ENCODE measurements at regions not wholly inside any gene's neighbourhood (a gene's known extent, or its start where the extent isn't known, plus 50 kb on each side); places are given as distances from the start of the nearest gene placed in this dataset.

DNA sequence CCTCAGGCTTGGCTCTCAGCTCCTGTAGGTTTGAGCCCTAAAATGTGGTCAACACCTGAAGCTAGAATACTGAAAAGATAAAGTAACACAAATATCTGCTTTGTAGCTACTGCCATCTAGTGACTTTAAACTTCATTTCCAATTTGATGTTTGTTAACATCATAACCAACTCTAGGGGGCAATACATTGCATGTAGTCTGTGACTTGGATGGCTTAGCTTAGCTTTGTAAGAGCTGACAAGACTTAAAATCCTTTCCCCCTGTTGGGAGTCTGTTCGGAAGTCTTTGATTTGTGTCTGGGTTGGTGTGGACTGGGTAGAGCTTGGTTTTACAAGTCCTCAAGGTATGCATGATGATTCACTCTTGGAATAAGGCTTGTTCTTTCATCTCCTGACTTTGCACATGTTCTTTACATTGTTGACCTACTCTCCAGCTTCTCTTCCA is 51.7 kb downstream of the SCN11A start:
- FAIRE-seq = peak; percentile 97

DNA sequence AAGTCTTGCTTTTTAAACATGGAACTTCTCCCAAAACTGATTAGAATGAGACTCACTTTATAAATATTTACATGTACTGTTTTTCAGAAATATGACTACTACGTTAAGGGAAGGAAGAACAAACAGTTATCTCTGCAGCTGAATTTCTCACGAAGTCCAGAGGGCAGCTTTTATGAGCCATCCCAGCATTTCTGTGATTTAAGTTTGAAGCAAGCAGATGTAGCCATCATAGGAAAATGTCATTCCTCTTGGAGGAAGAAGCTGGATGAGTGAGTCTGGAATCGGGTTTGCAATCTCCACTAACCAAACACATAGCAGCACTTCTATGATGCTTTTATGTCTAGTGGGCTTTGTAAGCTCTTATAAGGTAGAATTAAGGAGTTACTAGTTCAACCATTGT is 53.7 kb downstream of the SCN11A start:
- no peak for FAIRE-seq

DNA sequence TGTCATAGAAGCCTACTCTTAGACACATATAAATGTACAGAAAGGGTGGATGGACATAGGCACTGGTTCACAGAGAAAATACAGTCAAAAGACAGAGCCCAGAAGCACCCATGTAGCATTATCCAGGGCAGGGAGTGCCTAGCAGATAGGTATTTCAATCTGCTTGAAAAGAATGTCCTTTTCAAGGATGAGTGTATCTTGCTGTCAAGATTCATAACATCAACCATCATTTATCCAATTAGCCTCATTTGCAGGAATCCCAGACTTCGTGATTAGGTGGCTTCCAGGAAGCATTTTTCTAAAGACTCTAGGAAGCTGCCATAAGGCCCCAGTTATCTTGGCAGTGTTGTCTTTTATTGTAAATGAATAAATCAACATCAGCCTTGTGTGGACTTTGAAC is 55.6 kb downstream of the SCN11A start:
- no peak for FAIRE-seq

DNA sequence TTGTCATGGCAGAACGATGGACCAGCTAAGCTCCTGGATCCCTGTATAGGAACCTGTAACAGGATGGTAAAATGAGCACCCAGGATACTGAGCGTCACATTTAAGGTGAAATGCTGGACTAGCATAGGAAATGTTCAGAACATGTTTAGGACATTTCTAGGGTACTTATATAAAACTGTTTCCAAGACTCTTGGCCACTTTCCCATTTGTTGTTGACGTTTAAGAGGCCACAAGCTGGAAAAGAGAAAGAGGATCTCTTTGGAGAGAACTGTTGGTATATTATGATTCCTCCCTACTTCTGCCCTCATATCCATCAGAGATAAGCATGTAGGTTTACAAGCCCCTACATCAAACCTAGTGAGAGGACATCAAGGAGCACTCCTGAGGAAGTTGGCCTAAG is 57.5 kb downstream of the SCN11A start:
- no peak for FAIRE-seq

DNA sequence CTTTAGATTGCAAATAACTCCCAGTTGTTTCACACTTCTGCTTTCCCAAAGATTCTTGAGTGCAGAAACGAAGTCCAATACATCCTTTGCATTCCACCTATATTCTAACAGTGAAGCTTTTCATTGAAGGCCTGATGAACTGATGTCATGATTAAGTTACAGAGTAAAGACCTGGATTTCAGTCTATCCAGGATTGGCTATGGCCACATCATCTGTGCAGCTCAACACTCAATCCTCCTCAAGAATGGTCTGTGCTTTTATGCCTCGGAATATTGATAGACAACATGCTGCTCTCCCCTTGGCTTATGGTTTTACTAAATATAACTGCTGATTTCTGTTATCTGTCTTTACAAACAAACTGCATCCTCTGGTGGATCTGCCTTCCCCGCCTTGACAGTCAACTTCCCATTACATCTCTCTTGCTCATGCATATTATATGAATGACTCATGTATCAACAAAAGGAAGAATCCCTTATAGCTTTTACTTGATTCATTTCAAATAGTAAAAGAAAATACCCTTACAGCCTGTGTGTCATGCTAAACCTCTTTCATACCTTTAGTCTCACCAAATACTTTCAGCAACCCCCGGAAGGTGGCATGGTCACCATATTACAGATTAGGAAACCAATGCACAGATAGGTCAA is 59.5 kb downstream of the SCN11A start:
- FAIRE-seq = no peak

DNA sequence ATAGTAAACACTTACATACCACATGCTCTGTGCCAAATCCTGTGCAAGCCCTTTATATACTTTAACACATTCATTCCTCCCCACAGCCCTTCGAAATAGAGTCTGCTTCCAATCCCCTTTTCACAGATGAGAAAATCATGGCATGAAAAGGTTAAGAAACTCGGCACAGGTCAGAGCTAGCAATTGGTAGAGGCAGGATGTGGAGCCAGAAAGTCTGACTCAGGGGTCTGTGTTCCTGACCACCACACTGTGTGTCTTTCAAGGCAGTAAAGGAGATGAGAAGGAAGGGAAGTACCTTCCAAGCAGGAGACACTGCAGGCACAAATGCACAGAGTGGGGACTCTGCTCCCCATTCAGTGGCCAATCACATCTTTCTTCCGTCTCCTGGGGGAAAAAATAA is 61.1 kb downstream of the SCN11A start:
- no peak for FAIRE-seq

DNA sequence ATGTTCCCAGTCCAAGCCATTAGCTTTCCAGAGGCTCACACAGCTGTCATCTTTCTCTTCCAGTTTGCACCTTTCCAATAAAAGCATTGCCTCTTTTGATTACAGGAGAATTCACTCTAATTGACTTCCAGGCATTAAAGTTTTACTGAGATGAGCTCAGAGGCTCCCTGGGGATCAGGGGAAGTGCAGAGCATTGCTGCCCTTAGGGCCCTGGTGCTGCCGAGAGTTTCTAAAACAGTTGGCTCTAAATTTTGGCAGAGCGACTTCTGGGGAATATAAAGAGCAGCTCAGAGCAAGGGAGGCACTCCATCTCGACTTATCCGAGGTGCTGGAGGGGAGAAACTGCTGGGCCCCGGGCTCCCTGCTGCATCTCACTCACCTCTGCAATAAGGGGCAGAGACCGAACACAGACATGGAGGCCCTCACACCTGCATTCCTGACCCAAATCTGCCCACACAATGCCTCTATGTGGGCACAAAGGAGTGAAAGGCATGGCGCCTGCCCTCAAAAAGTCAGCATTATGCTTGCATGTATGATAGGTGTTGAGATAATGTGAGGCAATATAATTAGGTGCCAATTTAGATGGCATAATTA is 61.7 kb downstream of the SCN11A start:
- FAIRE-seq = no peak

DNA sequence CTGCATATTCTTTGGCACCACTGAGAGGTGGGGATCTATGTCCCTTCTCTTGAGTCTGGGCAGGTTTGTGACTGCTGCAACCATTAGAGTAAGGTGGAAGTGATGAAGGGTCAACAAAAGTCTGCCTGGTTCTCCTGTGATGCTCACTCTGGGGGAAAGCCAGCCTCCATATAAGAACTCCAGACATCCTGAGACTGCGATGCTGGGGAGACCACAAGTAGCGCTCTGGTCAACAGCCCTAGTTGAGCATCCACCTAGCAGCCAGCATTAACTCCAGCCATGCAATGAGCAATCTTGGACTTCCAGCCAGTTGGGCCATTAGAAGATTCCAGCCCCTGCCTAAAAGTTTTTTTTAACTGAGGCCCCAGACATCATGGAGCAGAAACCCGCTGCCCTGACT is 62.8 kb downstream of the SCN11A start:
- no peak for FAIRE-seq

DNA sequence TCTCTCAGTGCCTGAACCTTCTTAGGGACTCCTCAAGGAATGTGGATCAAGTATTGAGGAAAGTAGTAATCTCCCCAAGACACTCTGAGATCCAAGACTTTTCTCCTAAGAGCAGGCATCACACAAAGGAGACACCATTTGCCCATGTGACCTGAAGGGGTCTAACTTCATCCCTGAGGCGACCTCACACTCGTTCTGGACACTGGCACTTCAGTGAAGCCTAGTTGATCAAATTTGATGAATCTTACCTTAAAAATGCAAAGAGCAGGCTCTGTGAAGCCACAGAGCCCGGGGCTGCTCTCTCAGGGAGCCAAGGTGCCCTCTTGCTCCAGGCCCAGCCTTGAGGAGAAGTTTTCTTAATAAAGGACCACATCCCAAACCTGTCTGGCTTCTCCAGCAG is 64.3 kb downstream of the SCN11A start:
- FAIRE-seq = no peak

DNA sequence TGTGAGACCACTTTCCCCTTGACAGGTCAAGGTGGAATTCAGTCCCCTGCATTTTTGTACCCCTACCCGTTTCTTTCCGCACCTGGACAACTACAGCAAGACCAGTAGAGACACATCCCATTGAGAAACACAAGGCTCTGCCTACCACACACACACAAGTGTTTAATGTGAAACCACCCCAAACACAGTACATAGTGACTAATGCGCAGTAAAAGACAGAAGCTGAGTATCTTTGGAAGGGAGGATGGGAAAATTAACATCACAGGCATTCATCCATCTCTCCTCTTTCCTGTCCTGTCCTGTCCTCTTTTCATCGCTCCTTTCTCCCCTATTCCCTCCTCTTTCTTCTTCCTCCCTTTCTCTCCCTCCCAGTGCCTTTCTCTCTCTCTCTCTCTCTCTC is 64.8 kb downstream of the SCN11A start:
- FAIRE-seq = no peak

DNA sequence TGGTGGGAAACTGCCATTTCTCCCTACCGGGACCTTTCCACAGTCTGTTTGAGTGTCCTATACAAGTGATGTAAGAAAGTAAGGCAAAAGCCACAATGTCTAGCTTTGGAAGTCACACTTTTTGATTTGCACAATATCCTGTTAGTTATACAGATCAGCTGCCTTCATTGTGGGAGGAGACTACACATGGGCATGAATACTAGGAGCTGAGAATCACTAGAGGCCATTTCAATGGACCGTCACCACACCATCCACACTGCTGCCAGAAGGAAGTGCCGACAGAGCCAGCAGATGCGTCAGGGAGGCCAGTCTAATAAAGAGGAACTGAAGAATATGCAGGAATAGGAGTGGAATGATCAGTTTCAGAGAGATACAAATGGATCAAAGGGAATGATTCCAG is 65.8 kb downstream of the SCN11A start:
- FAIRE-seq = no peak

DNA sequence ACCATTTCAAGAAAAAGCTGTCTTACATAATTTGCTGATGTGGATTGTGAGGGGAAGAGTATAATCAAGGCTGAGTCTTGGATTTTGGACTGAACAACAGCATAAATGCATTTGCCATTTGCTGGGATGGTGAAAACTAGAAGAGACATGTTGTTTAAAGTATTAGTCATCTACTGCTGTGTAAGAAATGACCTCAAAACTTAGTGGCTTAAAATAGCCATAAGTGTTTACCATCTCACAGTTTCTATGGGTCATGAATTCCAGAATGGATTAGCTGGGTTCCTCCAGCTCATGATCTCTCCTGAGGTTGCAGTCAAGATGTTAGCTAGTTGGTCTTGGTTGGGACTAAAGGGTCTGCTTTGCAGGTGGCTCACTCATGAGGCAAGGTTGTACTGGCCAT is 66.2 kb downstream of the SCN11A start:
- no peak for FAIRE-seq

DNA sequence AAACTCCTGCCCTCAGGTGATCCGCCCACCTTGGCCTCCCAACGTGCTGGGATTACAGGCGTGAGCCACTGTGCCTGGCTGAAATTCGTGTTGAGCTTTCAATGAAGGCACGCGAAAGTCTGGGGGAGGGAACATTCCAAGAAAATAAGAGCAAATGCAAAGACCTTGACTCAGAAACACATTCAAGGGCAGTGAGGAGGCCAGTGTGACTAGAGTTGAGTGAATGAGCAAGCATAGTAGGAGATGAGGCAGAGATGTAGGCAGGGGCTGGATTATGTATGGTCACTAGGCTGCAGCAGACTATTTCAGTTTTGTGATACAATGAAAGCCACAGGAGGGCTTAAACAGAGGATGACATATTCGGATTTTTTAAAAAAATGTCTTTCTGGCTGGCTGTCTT is 67.0 kb downstream of the SCN11A start:
- FAIRE-seq = no peak

DNA sequence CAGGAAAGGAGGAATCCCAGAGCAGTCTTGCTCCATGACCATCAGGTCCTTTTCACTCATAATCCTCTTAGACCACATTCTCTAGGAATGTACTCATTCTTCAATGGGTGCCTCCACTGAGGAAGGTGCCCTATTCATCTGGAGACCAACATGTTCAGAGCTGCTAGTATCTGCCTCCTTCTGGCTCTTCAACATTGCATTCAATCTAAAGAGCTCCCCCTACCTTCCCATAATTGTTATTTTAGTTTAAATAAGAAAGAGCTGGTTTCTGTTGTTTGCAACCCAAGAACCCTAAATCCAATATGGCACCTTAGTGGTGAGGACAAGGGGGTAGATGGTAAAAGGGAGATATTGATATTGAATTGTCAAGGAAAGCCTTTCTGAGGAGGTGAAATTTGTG is 67.6 kb downstream of the SCN11A start:
- no peak for FAIRE-seq

DNA sequence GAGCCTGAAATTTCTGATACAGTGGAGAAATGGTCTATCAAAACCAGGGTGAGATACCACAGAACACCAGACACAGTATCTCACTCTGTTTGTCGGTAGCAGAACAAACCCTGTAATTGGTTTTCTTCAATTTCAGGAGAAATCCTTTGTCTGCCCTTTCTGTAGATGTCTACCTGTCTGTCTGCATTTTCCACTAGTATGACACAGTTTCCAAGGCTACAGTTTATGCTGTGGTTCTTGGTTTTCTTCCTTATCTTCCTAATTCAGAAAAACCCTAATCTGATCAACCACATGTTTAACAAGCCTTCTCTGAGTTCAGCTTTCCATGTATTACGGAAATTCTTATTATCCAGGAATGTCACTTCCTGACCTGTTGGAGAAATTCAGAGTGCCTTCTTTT is 70.8 kb downstream of the SCN11A start:
- no peak for FAIRE-seq

DNA sequence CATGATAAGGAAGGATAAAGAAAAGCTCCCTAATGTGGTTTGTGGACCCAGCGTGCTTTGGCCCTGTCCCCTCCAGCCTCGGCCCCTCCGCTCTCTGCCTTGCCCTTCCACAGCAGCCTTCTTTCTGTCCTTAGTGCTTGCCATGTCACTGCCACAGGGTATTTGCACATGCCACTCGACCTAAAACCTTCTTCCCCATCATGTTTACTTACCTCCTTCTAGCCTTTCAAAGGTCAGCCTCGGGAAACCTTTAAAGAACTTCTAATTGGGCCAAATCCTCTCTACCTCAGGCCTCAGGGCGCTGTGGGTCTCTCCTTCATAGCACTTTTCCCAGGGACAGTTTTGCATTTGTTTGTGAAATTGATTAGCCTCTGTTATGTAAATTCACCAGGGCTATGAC is 73.0 kb downstream of the SCN11A start:
- no peak for FAIRE-seq

DNA sequence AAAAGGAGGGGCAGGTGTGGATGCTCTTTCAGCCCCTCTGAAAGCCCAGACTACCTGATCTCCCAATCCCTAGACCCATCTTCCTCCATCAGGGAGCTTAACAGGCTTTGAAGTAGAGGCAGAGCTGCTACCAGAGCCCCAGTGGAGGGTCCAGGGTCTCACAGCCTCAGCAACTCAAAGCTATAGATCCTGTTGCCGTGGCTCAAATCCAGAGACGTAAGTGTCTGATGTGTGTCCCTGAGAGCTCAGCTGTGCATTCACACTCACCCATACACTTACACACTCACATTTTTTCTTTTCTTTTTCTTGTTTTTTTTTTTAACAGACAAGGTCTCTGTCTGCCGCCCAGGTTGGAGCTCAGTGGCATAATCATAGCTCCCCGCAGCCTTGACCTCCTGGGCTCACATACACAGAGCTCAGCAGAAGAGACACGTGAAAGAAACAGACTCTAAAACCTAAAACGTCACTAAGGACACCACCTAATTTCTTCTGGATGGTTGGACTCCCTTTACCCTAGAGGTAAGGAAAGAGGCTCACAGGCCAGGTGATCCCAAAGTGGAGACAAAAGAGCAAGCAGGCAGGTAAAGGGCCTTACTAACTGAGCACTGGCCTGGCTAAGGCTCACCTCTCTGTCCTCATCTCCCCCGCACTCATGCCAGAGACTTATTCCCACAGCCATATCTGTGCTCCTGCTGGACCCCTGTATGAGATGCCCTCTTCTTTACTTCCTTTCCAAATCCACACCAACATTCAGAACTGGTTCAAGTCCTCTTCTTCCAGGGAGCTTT is 80.7 kb downstream of the SCN11A start:
- FAIRE-seq = no peak

DNA sequence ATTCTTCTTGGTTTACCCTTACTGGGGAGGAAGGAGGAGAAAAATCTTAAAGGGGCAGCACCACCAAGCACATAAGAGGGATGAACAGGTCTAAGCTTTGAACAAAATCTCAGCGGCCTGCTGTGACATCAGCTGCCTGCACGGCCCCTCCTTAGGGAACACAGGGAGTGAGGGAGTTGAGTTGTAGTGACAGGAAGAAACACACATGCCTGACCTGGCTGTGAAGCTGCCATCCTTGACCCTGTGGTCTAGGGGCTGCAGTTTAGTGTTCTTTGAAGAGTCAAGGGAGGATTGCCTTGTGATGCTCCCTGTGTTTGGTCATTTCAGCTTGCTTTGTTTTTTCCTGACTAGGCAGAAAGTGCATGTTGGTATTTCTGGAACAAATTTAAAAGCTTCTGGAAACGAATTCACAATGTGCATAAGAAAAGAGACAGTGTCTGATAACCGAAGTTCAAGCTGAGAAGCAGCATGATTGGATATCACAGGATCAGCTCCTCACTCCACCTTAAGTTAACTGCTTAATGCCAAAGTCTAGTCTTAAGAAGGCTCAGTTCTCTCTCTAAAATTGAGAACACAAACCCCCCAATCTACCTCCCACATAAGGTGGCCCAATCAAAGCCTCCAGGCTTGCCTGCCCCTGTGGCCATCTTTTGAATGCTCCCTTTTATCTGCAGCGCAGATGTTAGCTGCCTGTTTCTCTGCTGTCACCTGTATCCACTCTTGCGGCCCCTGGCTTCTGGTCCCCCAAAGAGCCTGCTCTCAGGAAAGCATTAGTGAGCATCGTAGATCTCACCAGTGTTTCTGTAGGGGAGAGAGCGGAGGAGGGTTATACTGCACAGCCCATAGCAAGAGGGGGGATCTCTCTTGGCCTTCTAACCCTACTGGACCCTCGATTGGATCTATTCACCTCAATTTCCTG is 82.2 kb downstream of the SCN11A start:
- no peak for FAIRE-seq

DNA sequence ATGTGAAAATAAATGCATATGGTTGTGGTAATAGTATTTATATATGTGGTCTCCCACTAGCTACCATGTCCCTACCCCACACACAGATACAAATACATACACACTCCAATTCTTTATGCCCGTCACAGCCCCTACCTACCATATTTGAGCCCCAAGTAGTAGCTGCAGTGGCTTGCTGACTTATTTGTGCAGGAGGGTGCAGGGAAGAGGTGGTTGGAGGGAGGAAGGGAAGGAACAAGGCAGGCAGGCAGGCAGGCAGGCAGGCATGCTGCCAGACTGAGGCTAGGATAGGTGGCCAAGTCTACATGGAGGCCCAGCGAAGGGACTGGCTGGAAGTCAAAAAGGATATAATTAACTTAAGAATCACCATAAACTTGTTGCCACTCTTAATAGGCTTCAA is 82.9 kb downstream of the SCN11A start:
- FAIRE-seq = no peak

DNA sequence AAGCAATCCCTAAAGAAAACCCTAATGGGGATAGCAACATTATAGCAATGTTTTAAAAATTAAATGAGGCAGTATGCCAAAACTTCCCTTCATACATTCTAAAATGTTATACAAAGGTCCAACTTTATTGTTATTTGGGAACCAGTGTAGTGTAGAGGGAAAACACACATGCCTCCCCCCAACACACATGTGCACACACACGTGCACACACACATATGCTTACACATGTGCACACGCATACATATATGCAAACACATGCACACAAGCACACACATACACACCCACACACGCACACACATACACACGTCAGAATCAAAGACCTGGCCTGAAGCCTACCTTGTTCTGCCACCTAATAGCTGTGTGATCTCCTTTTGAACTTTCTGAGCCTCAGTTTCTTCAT is 83.3 kb downstream of the SCN11A start:
- no peak for FAIRE-seq

DNA sequence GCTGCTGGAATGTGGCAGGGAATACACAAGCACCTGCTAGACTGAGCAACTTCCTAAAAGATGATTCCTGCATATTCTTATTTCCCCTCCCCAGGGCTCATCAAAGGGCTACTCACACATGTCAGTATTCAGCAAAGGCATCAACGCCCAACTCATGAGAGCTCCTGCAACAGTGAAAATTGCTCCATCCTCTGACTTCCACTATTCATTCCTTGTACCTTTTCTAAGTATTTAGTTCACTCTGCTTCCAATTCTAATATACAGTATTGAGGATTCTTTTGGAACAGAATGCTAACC is 84.1 kb downstream of the SCN11A start:
- no peak for FAIRE-seq

DNA sequence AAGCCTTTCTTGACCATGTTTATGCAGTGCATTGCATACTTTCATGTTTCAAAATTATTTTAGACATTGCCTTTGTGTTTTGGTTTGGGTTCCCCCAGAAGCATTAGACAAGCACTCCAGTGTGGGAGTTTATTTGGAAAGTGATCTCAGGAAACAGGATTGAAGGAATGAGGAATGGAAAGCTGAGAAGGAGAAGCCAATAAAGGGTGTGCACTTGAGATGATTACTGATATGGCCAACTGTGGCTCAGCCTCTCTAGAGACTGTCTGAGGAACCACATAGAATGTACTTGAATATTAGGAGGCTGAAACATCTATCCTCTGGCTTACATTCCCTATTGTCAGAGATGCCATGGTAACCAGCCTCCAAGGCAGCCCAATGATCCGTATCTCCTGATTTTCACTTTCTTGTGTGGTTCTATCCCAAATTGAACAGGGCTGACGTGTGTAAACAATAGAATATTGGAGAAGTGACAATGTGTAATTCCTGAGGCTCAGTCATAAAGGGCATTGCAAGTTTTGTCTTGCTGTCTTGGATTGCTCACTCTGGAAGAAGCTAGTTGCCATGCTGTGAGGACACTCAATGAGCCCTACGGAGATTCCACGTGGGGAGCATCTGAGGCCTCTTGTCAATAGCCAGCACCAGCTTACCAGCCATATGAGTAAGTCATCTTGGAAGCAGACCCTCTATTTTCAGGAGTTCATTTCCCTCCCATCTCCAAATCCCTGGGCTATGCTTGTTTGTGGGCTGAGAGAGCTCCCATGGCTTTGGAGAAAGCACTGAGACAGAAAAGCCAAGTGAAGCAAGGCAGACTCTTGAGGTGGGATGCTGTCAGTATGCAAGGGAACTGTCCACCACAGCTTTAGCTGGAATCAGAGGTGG is 84.7 kb downstream of the SCN11A start:
- FAIRE-seq = no peak

DNA sequence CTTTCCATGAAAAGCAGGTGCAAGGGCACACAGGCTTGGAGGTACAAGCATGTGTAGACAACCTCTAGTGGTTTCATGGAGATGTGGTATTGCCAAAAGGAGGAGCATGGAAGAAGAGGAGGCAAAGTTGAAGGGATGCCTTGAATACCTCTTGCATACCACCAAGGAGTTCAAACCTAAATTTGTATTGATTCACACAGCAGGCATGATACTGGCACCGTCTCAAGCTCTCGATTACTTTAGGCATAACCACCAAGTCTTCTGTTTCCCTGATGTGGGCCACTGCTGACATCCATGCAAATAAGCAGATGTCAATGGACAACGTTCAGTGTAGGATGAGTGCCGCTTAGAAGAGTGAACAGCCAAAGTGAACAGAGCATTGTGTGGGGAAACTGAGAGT is 87.1 kb downstream of the SCN11A start:
- FAIRE-seq = no peak
